ENCODE measurements at regions not wholly inside any gene's neighbourhood (a gene's known extent, or its start where the extent isn't known, plus 50 kb on each side); places are given as distances from the start of the nearest gene placed in this dataset.

DNA sequence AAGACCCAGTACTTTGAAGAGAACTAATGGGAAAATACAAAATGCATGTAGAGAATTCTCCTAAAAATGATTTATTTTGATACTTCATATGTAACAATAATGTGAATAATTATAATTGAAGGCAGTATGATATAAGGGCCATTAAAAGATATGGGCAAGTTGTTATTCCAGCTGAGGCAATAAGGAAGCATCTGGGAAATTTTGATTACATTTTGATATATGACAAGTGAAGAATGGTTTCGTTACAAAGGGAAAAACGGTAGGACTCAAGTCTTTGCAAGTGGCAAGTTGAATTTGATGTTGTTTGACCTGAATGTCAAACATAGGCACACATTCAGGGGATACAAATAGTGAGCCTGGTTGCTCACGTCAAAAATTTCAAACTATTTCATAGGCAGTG lies 137.9 kb upstream of the TP63 start:
- TF ChIP-seq, protein P1, sequence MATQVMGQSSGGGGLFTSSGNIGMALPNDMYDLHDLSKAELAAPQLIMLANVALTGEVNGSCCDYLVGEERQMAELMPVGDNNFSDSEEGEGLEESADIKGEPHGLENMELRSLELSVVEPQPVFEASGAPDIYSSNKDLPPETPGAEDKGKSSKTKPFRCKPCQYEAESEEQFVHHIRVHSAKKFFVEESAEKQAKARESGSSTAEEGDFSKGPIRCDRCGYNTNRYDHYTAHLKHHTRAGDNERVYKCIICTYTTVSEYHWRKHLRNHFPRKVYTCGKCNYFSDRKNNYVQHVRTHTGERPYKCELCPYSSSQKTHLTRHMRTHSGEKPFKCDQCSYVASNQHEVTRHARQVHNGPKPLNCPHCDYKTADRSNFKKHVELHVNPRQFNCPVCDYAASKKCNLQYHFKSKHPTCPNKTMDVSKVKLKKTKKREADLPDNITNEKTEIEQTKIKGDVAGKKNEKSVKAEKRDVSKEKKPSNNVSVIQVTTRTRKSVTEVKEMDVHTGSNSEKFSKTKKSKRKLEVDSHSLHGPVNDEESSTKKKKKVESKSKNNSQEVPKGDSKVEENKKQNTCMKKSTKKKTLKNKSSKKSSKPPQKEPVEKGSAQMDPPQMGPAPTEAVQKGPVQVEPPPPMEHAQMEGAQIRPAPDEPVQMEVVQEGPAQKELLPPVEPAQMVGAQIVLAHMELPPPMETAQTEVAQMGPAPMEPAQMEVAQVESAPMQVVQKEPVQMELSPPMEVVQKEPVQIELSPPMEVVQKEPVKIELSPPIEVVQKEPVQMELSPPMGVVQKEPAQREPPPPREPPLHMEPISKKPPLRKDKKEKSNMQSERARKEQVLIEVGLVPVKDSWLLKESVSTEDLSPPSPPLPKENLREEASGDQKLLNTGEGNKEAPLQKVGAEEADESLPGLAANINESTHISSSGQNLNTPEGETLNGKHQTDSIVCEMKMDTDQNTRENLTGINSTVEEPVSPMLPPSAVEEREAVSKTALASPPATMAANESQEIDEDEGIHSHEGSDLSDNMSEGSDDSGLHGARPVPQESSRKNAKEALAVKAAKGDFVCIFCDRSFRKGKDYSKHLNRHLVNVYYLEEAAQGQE (IDR thresholded peaks at IDR 0.05; ENCODE audit: low read depth), result no peak
- TF ChIP-seq TAF1 (IDR thresholded peaks at IDR 0.05; ENCODE audit: low read depth), result no peak
- TF ChIP-seq RAD21 (IDR thresholded peaks at IDR 0.05; ENCODE audit: low read depth), result no peak
- TF ChIP-seq CREB1 (IDR thresholded peaks at IDR 0.05; ENCODE audit: low read depth), result no peak
- no peak for TF ChIP-seq EP300 (IDR thresholded peaks at IDR 0.05; ENCODE audit: borderline replicate concordance)
- no peak for TF ChIP-seq YY1 (IDR thresholded peaks at IDR 0.05; ENCODE audit: low read depth)
- no peak for TF ChIP-seq FOXM1 (IDR thresholded peaks at IDR 0.05; ENCODE audit: borderline replicate concordance, low read depth)
- no peak for TF ChIP-seq ZBTB7A (IDR thresholded peaks at IDR 0.05; ENCODE audit: low read depth)
- TF ChIP-seq CEBPB (IDR thresholded peaks at IDR 0.05), result no peak
- no peak for TF ChIP-seq TCF12 (IDR thresholded peaks at IDR 0.05; ENCODE audit: low read depth)

Measured in Ishikawa (cell line).